Lower leg skin (tissue), 4 donors: ENCODE measurements at regions not wholly inside any gene's neighbourhood (a gene's known extent, or its start where the extent isn't known, plus 50 kb on each side); places are given as distances from the start of the nearest gene placed in this dataset.

ENCODE experiments used
- DNase-seq, 2 donors: peaks; one replicate each; pipeline ENCODE4 v3.0.0-alpha.2; 2019; ENCODE audit warnings: low spot score in 2 of 2
- H3K4me3 ChIP-seq: fragments of 200-600 bp; sonication (generic); 2 replicates; pipeline ENCODE4 v1.5.1; 2017; ENCODE audit warnings: mild to moderate bottlenecking, low read depth; ENCODE audit not compliant: poor library complexity, severe bottlenecking
- CTCF ChIP-seq, 3 donors: fragments of 450-650 bp; IDR thresholded peaks; one replicate each; pipeline ENCODE4 v1.5.1; 2016; ENCODE audit warnings: antibody characterized with exemption in 3 of 3, mild to moderate bottlenecking in 3 of 3, moderate library complexity in 2 of 3
- POLR2A ChIP-seq, 2 donors: fragments of 450-650 bp; IDR thresholded peaks; one replicate each; pipeline ENCODE4 v1.6.1; 2016 to 2017; ENCODE audit warnings: antibody characterized with exemption in 2 of 2, mild to moderate bottlenecking in 1 of 2, moderate library complexity in 1 of 2
- WGBS, 2 donors: methylation state at CpG; one replicate each; pipeline ENCODE4 v1.1.5; 2018; 5-methylcytosine and 5-hydroxymethylcytosine counted together
- intact Hi-C: fragments of 100-400 bp; cut with DNase I; formaldehyde crosslinking; loops from one replicate; pipeline ENCODE4 v1.15.0; 2023; ENCODE audit warnings: low total_unique reads

- no peak for DNase-seq
- TF ChIP-seq POLR2A (IDR thresholded peaks at IDR 0.05) = no peak
- H3K4me3 ChIP-seq = no peak overlapping the region
- intact Hi-C loops = no loop called here
- WGBS, 2 donors = 66 to 74% methylated on average over 4 of the region's 4 CpGs
Measured at GRCh38 chr16:51747329-51747728, 596.3 kb upstream of the SALL1 start.

- DNase-seq = no peak
- no peak for TF ChIP-seq POLR2A (IDR thresholded peaks at IDR 0.05)
- TF ChIP-seq CTCF (IDR thresholded peaks at IDR 0.05) = no peak
- intact Hi-C loops = no loop called here
- 39 to 50% methylated on average over 1 of the region's 1 CpG for WGBS, 2 donors
- no peak overlapping the region for H3K4me3 ChIP-seq
Measured at GRCh38 chr16:51734220-51734619, 583.1 kb upstream of the SALL1 start.

GRCh38 chr16:51733181-51733580 is 582.1 kb upstream of the SALL1 start:
- WGBS, 2 donors = 88 to 90% methylated on average over 2 of the region's 2 CpGs
- no peak for TF ChIP-seq POLR2A (IDR thresholded peaks at IDR 0.05)
- no peak for TF ChIP-seq CTCF (IDR thresholded peaks at IDR 0.05)
- H3K4me3 ChIP-seq = no peak overlapping the region
- DNase-seq = no peak
- intact Hi-C loops = no loop called here

GRCh38 chr16:51731160-51731559 is 580.1 kb upstream of the SALL1 start:
- no peak for DNase-seq
- H3K4me3 ChIP-seq = no peak overlapping the region
- intact Hi-C loops = no loop called here
- TF ChIP-seq CTCF (IDR thresholded peaks at IDR 0.05) (no peak), POLR2A (IDR thresholded peaks at IDR 0.05) (no peak)
- WGBS, 2 donors = 28 to 54% methylated on average over 4 of the region's 4 CpGs

DNA sequence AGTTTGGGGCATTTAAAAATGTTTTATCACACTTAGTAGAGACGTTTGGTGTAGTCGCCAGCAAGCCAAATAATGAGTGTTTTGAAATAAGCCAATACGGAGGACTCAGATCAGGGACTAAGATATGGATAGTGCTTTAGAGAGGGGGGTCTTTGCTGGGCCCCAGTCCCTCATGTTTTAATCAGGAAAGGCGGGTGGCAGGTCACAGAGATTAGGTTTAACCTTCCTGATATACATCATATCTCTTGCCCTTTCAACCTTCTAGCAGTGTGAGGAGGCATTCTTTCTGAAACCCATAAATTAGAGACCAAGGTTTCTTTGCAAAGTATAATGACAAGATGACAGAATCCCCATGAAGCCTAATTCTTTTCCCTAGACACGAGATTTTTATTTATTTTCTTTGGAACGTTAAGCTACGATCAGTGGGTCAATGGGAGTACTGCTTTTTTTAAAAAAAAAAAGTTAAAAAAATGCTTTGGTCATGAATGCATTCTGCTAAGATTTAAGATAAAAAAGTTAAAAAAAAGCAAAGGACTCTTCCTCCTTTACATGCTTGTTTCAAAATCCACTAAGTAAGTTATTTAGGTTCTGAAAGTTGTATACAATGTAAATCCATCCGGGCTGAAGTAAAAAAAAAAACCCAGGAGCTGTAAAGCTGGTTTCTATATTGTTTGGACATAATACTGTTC is 572.1 kb upstream of the SALL1 start:
- no peak for TF ChIP-seq CTCF (IDR thresholded peaks at IDR 0.05)
- TF ChIP-seq POLR2A (IDR thresholded peaks at IDR 0.05) = no peak
- intact Hi-C loops = no loop called here
- DNase-seq = no peak
- WGBS, 2 donors = 11 to 19% methylated on average over 8 of the region's 8 CpGs
- no peak overlapping the region for H3K4me3 ChIP-seq

- DNase-seq = no peak
- no peak overlapping the region for H3K4me3 ChIP-seq
- TF ChIP-seq CTCF (IDR thresholded peaks at IDR 0.05) (no peak), POLR2A (IDR thresholded peaks at IDR 0.05) (no peak)
- intact Hi-C loops = no loop called here
Measured at GRCh38 chr16:51722467-51722866, 571.4 kb upstream of the SALL1 start.
